KOPT-K1 (cell line): ENCODE measurements at regions not wholly inside any gene's neighbourhood (a gene's known extent, or its start where the extent isn't known, plus 50 kb on each side); places are given as distances from the start of the nearest gene placed in this dataset.

Source experiments
- H3K27ac ChIP-seq: fragments of 200-600 bp; sonication (generic); 2 replicates; pipeline ENCODE4 v1.5.1; 2016; ENCODE audit warnings: antibody characterized with exemption, mild to moderate bottlenecking, low read depth, low read length; ENCODE audit not compliant: poor library complexity, severe bottlenecking
- H3K36me3 ChIP-seq: fragments of 200-600 bp; sonication (generic); 2 replicates; pipeline ENCODE4 v1.5.1; 2017; ENCODE audit warnings: antibody characterized with exemption, mild to moderate bottlenecking, low read length, moderate library complexity; ENCODE audit not compliant: insufficient read depth
- H3K9me3 ChIP-seq: fragments of 200-600 bp; sonication (generic); 2 replicates; pipeline ENCODE4 v1.5.1; 2017; ENCODE audit warnings: antibody characterized with exemption, low read length, mild to moderate bottlenecking; ENCODE audit not compliant: insufficient read depth, poor library complexity, severe bottlenecking

DNA sequence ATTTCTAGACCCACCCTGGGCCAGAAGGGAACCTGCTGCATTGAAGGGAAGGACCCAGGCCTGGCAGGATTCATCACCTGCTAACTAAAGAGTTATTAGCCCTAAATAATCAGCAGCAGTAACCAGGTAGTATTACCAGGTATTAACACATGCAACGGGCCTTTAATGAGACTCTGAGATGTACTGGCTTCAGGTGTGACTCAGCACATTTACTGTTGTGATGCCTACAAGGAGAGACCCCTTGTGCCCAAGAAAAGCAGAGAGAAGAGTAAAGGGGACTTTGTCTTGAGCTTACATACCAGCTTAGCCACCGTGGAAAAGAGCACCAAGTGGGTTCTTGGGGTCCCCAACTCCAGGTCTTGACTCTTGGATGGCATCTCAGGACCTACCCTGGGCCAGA, 243.1 kb upstream of the SLC39A10 start:
- Histone ChIP-seq H3K27ac (peak overlapping the region; percentile 20), H3K9me3 (no peaks in the 10 kb centered on the region), H3K36me3 (no peaks in the 10 kb centered on the region)

- peak overlapping the region; percentile 20 for H3K27ac ChIP-seq
- no peaks in the 10 kb centered on the region for H3K36me3 ChIP-seq
Observed at GRCh38 chr2:195413422-195413821, 243.6 kb upstream of the SLC39A10 start.

GRCh38 chr2:195411219-195411687, 245.8 kb upstream of the SLC39A10 start:
- H3K27ac ChIP-seq: no peak overlapping the region
- H3K36me3 ChIP-seq: no peaks in the 10 kb centered on the region
- H3K9me3 ChIP-seq: no peaks in the 10 kb centered on the region

More at GRCh38 chr2:195413422-195413821, 243.6 kb upstream of the SLC39A10 start:
- H3K9me3 ChIP-seq: no peaks in the 10 kb centered on the region

DNA sequence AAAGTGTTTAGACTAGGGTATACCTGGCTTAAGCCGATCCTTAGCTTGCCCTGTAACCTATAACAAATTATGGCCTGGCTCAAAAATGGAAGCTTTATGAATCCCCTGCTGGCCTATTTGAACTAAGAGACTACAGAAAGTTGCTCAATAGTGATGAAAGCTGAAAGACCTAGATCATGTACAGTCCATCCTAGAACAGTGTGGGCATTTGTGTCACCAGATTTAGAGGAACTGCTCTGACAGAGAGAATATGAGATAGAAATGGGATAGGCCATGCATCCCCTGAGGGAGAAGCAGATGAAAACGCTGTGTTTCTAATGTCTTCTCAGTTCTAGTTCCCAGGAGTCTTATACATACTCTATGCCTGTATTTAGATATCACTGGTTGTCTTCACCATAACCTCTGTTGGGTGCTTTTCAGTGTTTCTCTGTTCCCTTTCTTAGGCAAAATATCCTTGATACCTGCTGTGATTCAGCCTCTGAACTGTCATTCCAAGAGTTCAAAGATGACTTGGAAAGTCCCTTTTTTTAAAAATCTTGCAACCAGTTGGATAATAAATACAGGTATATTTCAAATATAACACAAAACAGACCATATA, 246.9 kb upstream of the SLC39A10 start:
- Histone ChIP-seq H3K27ac (no peak overlapping the region), H3K36me3 (no peaks in the 10 kb centered on the region), H3K9me3 (no peaks in the 10 kb centered on the region)

GRCh38 chr2:195408811-195409210, 248.2 kb upstream of the SLC39A10 start:
- H3K27ac ChIP-seq: no peak overlapping the region
- no peaks in the 10 kb centered on the region for H3K36me3 ChIP-seq

GRCh38 chr2:195408196-195408595, 248.8 kb upstream of the SLC39A10 start:
- Histone ChIP-seq H3K27ac (no peak overlapping the region), H3K9me3 (peaks cover 2% of the 10 kb centered on the region), H3K36me3 (no peaks in the 10 kb centered on the region)

More at GRCh38 chr2:195408811-195409210, 248.2 kb upstream of the SLC39A10 start:
- H3K9me3 ChIP-seq: no peaks in the 10 kb centered on the region

GRCh38 chr2:195407783-195408182, 249.2 kb upstream of the SLC39A10 start:
- Histone ChIP-seq H3K9me3 (peaks cover 6% of the 10 kb centered on the region), H3K27ac (no peak overlapping the region), H3K36me3 (no peaks in the 10 kb centered on the region)

GRCh38 chr2:195406886-195407603, 250.0 kb upstream of the SLC39A10 start:
- H3K27ac ChIP-seq: no peak overlapping the region

DNA sequence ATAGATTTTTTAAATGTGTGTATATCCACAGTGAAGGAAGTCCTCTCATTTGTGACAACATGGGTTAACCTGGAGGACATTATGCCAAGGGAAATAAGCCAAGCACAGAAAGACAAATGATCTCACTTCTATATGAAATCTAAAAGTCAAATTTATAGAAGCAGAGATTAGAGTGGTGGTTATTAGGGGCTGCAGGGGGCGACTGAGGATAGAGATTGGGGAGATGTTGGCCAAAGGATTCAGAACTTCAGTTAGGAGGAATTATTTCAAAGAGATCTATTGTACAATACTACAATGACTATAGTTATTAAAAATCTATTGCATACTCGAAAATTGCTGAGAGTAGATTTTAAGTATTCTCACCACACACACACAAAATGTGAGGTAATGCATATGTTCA, 252.4 kb upstream of the SLC39A10 start:
- peaks cover 7% of the 10 kb centered on the region for H3K9me3 ChIP-seq
- no peaks in the 10 kb centered on the region for H3K36me3 ChIP-seq
- no peak overlapping the region for H3K27ac ChIP-seq

More at GRCh38 chr2:195406886-195407603, 250.0 kb upstream of the SLC39A10 start:
- Histone ChIP-seq H3K36me3 (no peaks in the 10 kb centered on the region), H3K9me3 (peaks cover 7% of the 10 kb centered on the region)

DNA sequence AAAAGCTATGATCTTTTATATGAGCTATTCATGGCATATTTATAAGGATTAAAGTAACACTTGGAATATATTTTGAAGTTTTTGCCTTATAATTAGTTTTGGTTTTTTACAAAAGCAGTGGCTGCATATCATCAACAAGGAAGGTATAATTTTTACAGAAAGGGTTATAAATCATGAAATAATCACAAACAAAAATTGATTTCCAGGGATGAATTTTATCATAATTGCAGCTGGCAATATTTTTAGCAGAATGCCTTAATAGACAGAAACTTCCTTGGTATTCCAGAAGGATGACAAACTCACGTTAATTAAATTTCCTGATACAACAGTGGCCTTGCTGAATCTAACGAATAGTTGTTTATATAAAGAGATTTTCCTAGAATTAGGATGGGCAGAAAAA, 260.5 kb upstream of the SLC39A10 start:
- Histone ChIP-seq H3K9me3 (no peaks in the 10 kb centered on the region), H3K36me3 (no peaks in the 10 kb centered on the region), H3K27ac (no peak overlapping the region)

- no peaks in the 10 kb centered on the region for H3K9me3 ChIP-seq
- H3K27ac ChIP-seq: no peak overlapping the region
- no peaks in the 10 kb centered on the region for H3K36me3 ChIP-seq
Observed at GRCh38 chr2:195395362-195395761, 261.7 kb upstream of the SLC39A10 start.

- H3K27ac ChIP-seq: no peak overlapping the region
- peaks cover 7% of the 10 kb centered on the region for H3K9me3 ChIP-seq
- H3K36me3 ChIP-seq: no peaks in the 10 kb centered on the region
Observed at GRCh38 chr2:195392446-195393336, 264.3 kb upstream of the SLC39A10 start.

- H3K9me3 ChIP-seq: peaks cover 7% of the 10 kb centered on the region
- H3K36me3 ChIP-seq: no peaks in the 10 kb centered on the region
Observed at GRCh38 chr2:195390686-195391321, 266.2 kb upstream of the SLC39A10 start.

DNA sequence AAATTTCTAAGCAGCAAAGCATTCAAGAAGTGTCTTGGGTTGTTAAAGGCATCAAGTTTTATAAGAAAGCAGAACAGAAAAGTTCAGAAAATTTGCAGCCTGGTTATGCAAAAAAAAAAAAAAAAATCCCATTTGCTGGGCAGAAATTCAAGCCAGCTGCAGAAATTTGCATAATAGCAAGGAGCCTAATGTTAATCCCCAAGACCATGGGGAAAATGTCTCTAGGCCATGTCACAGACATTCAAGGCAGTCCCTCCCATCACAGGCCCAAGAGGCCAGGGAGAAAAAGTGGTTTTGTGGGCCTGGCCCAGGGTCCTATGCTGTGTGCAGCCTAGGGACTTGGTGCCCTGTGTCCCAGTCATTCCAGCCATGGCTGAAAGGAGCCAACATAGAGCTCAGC, 269.0 kb upstream of the SLC39A10 start:
- H3K36me3 ChIP-seq: no peaks in the 10 kb centered on the region
- no peak overlapping the region for H3K27ac ChIP-seq
- H3K9me3 ChIP-seq: peaks cover 7% of the 10 kb centered on the region

More at GRCh38 chr2:195390686-195391321, 266.2 kb upstream of the SLC39A10 start:
- no peak overlapping the region for H3K27ac ChIP-seq
